HG02973 (cell line): ENCODE measurements at regions not wholly inside any gene's neighbourhood (a gene's known extent, or its start where the extent isn't known, plus 50 kb on each side); places are given as distances from the start of the nearest gene placed in this dataset.
"Not testable (repeated sequence)": the region's sequence is repeated elsewhere in the genome, so short reads cannot be mapped to it uniquely, and the experiment has no call there.

Experiments
- ATAC-seq: cut with Tn5 transposase; IDR thresholded peaks from one replicate; pipeline ENCODE4 v1.9.1; 2021; ENCODE audit warnings: moderate library complexity; ENCODE audit not compliant: unreplicated experiment

GRCh38 chr9:89670801-89671434 is 66.1 kb downstream of the GADD45G start:
- no peak for ATAC-seq

GRCh38 chr9:89674667-89675057 is 69.8 kb downstream of the GADD45G start:
- no peak for ATAC-seq

- ATAC-seq: no peak
Measured at GRCh38 chr9:89675058-89675742, 70.4 kb downstream of the GADD45G start.

- ATAC-seq: no peak
Measured at GRCh38 chr9:89676281-89676680, 71.5 kb downstream of the GADD45G start.

DNA sequence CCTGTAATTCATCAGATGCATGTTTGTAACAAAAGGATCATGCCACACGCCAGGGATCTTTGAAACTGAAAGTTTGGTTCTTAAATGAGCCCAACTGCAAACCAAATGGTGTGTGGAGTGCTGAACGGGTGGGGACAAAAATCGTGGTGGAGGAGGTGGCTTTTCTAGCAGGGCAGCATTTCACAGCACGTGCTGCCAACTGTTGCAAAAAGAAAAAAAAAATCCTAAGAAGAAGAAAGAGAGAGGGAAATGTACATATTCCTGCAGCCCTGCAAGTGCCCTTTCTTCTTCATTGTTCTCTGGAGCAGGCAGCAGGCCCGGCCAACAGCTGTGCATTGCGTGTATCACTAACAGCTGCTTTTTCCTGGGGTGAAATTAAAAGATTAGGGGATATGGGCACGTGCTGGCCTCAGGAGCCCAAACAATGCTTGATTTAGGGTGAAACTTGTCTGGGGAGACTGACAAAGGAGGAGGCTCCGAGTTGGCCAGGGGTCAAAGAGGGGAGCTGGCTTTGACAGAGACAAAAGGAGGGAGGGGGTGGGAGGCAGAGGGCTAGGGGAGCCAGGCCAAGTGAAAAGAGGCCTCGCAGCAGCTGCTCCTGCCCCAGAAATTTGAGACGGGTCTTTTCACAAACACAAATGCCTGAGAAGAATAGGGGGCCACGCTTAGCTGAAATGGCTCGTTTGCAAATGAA is 73.0 kb downstream of the GADD45G start:
- no peak for ATAC-seq

GRCh38 chr9:89678396-89679015 is 73.7 kb downstream of the GADD45G start:
- ATAC-seq: no peak

GRCh38 chr9:89679016-89679415 is 74.2 kb downstream of the GADD45G start:
- ATAC-seq: no peak

GRCh38 chr9:89679581-89679980 is 74.8 kb downstream of the GADD45G start:
- no peak for ATAC-seq

DNA sequence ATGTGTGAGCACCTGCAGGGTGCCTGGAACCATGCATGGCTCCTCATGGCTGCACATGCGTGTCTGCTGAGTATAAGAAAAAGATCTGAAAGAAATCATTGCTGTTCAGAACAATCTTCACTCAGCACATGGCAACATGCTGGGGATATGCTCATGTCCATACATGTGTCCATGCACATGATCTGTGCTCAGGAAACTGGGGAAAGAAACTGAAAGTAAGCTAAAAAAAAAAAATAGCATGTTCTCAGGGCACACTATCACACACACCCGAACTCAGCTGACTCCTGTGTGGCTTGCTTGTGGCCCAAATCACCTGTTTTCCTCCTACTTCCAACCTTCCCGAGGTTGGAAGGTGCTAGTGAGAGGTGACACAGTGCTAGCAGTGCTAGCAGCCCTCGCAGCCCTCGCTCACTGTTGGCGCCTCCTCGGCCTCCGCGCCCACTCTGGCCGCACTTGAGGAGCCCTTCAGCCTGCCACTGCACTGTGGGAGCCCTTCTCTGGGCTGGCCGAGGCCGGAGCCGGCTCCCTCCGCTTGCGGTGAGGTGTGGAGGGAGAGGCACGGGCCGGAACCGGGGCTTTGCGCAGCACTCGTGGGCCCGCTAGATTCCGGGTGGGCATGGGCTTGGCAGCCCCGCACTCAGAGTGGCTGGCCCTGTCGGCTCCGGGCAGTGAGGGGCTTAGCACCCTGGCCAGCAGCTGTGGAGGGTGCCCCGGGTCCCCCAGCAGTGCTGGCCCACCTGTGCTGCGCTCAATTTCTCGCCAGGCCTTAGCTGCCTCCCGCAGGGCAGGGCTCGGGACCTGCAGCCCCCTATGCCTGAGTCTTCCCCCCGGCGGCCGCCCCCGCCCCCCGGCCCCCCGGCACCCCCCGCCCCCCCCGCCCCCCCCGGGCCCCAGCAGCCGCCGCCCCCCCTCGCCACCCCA is 76.0 kb downstream of the GADD45G start:
- ATAC-seq: no peak

DNA sequence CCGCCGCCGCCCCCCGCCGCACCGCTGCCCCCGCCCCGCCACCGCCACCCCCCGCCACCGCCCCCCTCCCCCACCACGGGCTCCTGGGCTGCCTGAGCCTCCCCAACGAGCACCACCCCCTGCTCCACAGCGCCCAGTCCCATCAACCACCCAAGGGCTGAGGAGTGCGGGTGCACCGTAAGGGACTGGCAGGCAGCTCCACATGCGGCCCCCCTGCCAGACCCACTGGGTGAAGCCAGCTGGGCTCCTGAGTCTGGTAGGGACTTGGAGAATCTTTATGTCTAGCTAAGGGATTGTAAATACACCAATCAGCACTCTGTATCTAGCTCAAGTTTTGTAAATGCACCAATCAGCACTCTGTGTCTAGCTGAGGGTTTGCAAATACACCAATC is 76.7 kb downstream of the GADD45G start:
- ATAC-seq: not testable (repeated sequence)

- no peak for ATAC-seq
Measured at GRCh38 chr9:89683626-89684025, 78.8 kb downstream of the GADD45G start.

DNA sequence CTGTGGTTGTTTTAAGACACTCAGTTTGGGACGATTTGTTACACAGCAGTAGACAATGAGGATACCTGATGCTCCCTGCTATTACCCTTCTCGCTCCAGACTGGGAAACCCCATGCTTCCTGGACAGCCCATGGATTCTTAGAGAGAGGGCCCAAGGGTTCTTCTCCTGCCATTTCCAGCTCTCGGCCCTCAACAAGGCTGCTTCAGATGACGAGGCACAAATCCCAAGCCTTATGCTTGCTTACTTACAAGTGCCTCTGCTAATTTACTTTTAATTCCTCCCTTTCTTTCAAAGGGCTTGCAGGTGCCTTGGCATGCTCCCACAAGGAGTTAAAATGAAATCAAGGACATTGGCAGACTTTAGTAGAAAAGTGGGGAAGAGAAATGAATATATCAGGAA is 79.4 kb downstream of the GADD45G start:
- ATAC-seq: no peak

- ATAC-seq: no peak
Measured at GRCh38 chr9:89684912-89685636, 80.3 kb downstream of the GADD45G start.

GRCh38 chr9:89685698-89686097 is 80.9 kb downstream of the GADD45G start:
- ATAC-seq: no peak

- ATAC-seq: no peak
Measured at GRCh38 chr9:89686126-89686525, 81.3 kb downstream of the GADD45G start.

DNA sequence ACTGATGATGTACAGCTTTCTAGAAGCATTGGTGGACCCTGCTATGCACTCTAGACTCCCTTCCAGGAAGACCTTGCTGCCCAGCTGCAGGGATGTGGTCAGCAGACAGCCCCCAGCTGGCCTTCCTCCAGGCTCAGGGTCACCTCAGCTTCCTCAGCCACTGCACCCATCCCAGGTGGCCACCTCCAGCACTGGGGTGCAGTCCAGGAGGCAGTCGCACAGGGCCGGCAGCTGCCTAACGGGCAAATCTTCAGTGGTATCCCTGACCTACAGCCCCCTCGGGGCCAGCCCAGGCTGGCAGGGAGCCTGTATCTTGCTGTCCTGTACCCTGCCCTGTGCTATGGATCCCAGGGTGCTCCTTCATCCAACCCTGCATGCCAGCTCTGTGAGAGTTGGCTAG is 81.8 kb downstream of the GADD45G start:
- ATAC-seq: no peak

GRCh38 chr9:89687188-89687587 is 82.4 kb downstream of the GADD45G start:
- no peak for ATAC-seq

DNA sequence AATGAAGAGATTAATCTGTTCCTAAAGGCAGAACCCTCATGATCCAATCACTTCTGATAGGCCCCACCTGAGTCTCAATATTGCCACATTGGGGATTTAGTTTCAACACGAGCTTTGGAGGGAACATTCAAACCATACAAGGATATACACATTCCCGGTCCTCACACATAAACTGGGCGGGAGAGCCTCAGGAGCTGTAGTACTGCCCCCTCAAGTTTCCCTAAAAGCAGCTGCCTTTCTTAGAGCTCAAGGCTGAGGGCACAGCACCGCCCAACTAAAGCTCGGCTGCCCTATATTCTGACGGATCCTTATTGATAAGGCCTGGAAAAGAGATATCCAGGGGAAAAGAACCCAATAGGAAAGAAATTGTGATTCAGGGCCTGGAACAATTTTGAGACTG is 83.0 kb downstream of the GADD45G start:
- ATAC-seq: no peak

- not testable (repeated sequence) for ATAC-seq
Measured at GRCh38 chr9:89689321-89689720, 84.5 kb downstream of the GADD45G start.

- ATAC-seq: peak; percentile 93
Measured at GRCh38 chr9:89690334-89690912, 85.6 kb downstream of the GADD45G start.
